Endothelial cell of umbilical vein (primary cell): ENCODE measurements at regions not wholly inside any gene's neighbourhood (a gene's known extent, or its start where the extent isn't known, plus 50 kb on each side); places are given as distances from the start of the nearest gene placed in this dataset.

Experiments used
- BruUV-seq: library from RNA; stranded (reverse); fragments of 400-500 nt; replicated peaks from 2 replicates; lab custom pipeline; 2021; lab: Mats Ljungman, UMichigan
- CTCF ChIA-PET: fragments of 300-600, 350-600 bp; sonication (Branson Sonifier 250); formaldehyde crosslinking; loops from one replicate; lab custom pipeline; 2021; ENCODE audit warnings: antibody characterized with exemption, inconsistent platforms; lab: Charles Lee
- POLR2A ChIA-PET: fragments of 300-600, 350-600 bp; sonication (Branson Sonifier 250); formaldehyde crosslinking; loops from one replicate; lab custom pipeline; 2021; ENCODE audit warnings: antibody characterized with exemption, inconsistent platforms; lab: Charles Lee
- DNase-seq: peaks from one replicate; pipeline ENCODE4 v3.0.0-alpha.2; 2011; ENCODE audit warnings: low read depth, low spot score
- FAIRE-seq: peaks from 2 replicates; lab custom pipeline; 2011; peaks lifted over from hg19 to GRCh38; lab: Jason Lieb, UNC
- H2AFZ ChIP-seq: 2 replicates; pipeline ENCODE4 v1.6.0; 2012; ENCODE audit warnings: low read depth, low read length, control low read depth, inconsistent platforms
- H3K27ac ChIP-seq: 2 replicates; pipeline ENCODE4 v1.5.1; 2011; ENCODE audit warnings: low read depth, mild to moderate bottlenecking, control low read depth, low read length, moderate library complexity; ENCODE audit not compliant: insufficient read depth
- H3K27me3 ChIP-seq, 2 experiments: 2 replicates each; pipeline versions ENCODE4 v1.6.0 to v1.6.1; 2011; ENCODE audit warnings: low read length in 2 of 2, mixed read lengths in 1 of 2; ENCODE audit not compliant: control insufficient read depth in 2 of 2, insufficient read depth in 2 of 2
- H3K36me3 ChIP-seq, 2 experiments: 2 replicates in 1 of 2; 3 replicates in 1 of 2; pipeline ENCODE4 v1.5.1; 2011; ENCODE audit warnings: low read length in 2 of 2, mild to moderate bottlenecking in 1 of 2, moderate library complexity in 1 of 2; ENCODE audit not compliant: control insufficient read depth in 2 of 2, insufficient read depth in 2 of 2; ENCODE audit errors: extremely low read depth in 1 of 2
- H3K4me1 ChIP-seq: 3 replicates; pipeline ENCODE4 v1.5.1; 2011; ENCODE audit warnings: mild to moderate bottlenecking, low read length; ENCODE audit not compliant: control insufficient read depth, insufficient read depth; ENCODE audit errors: extremely low read depth
- H3K4me2 ChIP-seq: 2 replicates; pipeline ENCODE4 v1.6.1; 2011; ENCODE audit warnings: low read length, control low read depth, mixed read lengths; ENCODE audit not compliant: insufficient read depth
- H3K4me3 ChIP-seq, 3 experiments: fragments of 200-600 bp in 1 of 3; sonication (generic), shearing (Covaris generic) in 1 of 3; replicated peaks in 1 of 3; 2 replicates each; pipeline ENCODE4 v1.5.1; 2011 to 2016; ENCODE audit warnings: control low read depth in 3 of 3, low read length in 3 of 3, mild to moderate bottlenecking in 2 of 3, inconsistent platforms in 1 of 3, low read depth in 1 of 3, moderate library complexity in 1 of 3; ENCODE audit not compliant: insufficient read depth in 1 of 3
- H3K79me2 ChIP-seq: 2 replicates; pipeline ENCODE4 v1.6.0; 2012; ENCODE audit warnings: low read length, inconsistent platforms; ENCODE audit not compliant: control insufficient read depth, insufficient read depth
- H3K9ac ChIP-seq: replicated peaks from 2 replicates; pipeline ENCODE3; 2011; ENCODE audit warnings: low read length, control low read depth; ENCODE audit not compliant: insufficient read depth; ENCODE audit errors: extremely low read depth
- H3K9me1 ChIP-seq: replicated peaks from 3 replicates; pipeline ENCODE4 v1.6.0; 2011; ENCODE audit warnings: mild to moderate bottlenecking, low read length; ENCODE audit not compliant: control insufficient read depth, insufficient read depth; ENCODE audit errors: extremely low read depth
- H3K9me3 ChIP-seq: replicated peaks from 2 replicates; pipeline ENCODE4 v1.5.1; 2012; ENCODE audit warnings: low read length, inconsistent platforms; ENCODE audit not compliant: control insufficient read depth, insufficient read depth
- H4K20me1 ChIP-seq: replicated peaks from 2 replicates; pipeline ENCODE3; 2011; ENCODE audit warnings: mild to moderate bottlenecking, low read length; ENCODE audit not compliant: control insufficient read depth, insufficient read depth; ENCODE audit errors: extremely low read depth
- CTCF ChIP-seq, 2 donors: IDR thresholded peaks; 1 replicate in 1 of 2; 2 replicates in 1 of 2; pipeline ENCODE4 v1.5.1; 2011; ENCODE audit warnings: low read length in 2 of 2, mild to moderate bottlenecking in 2 of 2, moderate library complexity in 2 of 2, control low read depth in 1 of 2, inconsistent platforms in 1 of 2, low read depth in 1 of 2; ENCODE audit not compliant: insufficient read depth in 1 of 2; ENCODE audit errors: extremely low read depth in 1 of 2
- EZH2 ChIP-seq: IDR thresholded peaks from 2 replicates; pipeline ENCODE4 v1.6.1; 2012; ENCODE audit warnings: borderline replicate concordance, low read depth, mild to moderate bottlenecking, moderate library complexity, low read length, inconsistent platforms; ENCODE audit not compliant: severe bottlenecking
- FOS ChIP-seq: IDR thresholded peaks from 2 replicates; pipeline ENCODE4 v1.6.1; 2011; ENCODE audit warnings: mild to moderate bottlenecking, low read length, moderate library complexity, borderline replicate concordance; ENCODE audit not compliant: insufficient read depth
- GATA2 ChIP-seq: IDR thresholded peaks from 2 replicates; pipeline ENCODE4 v1.7.0; 2011; ENCODE audit warnings: low read depth, mild to moderate bottlenecking, moderate library complexity, mixed read lengths, low read length; ENCODE audit not compliant: insufficient read length, insufficient read depth
- JUN ChIP-seq: IDR thresholded peaks from 2 replicates; pipeline ENCODE4 v1.6.1; 2011; ENCODE audit warnings: borderline replicate concordance, low read depth; ENCODE audit not compliant: insufficient read length, insufficient read depth
- MAX ChIP-seq: IDR thresholded peaks from 2 replicates; pipeline ENCODE4 v1.6.1; 2011; ENCODE audit not compliant: insufficient read depth, insufficient read length
- MYC ChIP-seq: IDR thresholded peaks from one replicate; pipeline ENCODE4 v1.6.1; 2011; ENCODE audit warnings: mild to moderate bottlenecking, low read depth, low read length
- POLR2A ChIP-seq: IDR thresholded peaks from 2 replicates; pipeline ENCODE4 v1.6.1; 2012; ENCODE audit warnings: low read depth, mild to moderate bottlenecking, control low read depth, low read length
- POLR2AphosphoS5 ChIP-seq: IDR thresholded peaks from 2 replicates; pipeline ENCODE4 v1.6.1; 2012; ENCODE audit warnings: low read depth, mild to moderate bottlenecking, control low read depth, low read length, moderate library complexity; ENCODE audit not compliant: insufficient read depth
- dilution Hi-C: fragments of 300-500 bp; cut with MboI; formaldehyde crosslinking; loops from one replicate; pipeline ENCODE4 v1.15.0; 2019; ENCODE audit warnings: low sequenced_read_pairs; ENCODE audit not compliant: extremely low pct_ligation_motif_present
- intact Hi-C: fragments of 100-400 bp; cut with micrococcal nuclease; formaldehyde crosslinking; loops from one replicate; pipeline ENCODE4 v1.10.0; 2022

GRCh38 chr2:160582490-160583145 is 89.0 kb upstream of the RBMS1 start:
- intact Hi-C loops: loop anchor here (10.0 kb wide), 1 partner anchor 332 kb away; no protein-coding TSS in a partner anchor
- FAIRE-seq: no peak
- TF ChIP-seq POLR2AphosphoS5 (no peak), EZH2 (no peak)
- no peak overlapping the region for H3K9ac ChIP-seq
- ChIA-PET POLR2A (no interaction called here), CTCF (interaction anchor here (0.7 to 1.0 kb wide), 4 partner anchors 31 to 388 kb away, joined by 3 to 4 read pairs (median 3); no protein-coding TSS in a partner anchor)
- no peaks in the 10 kb centered on the region for H3K79me2 ChIP-seq
- H3K27me3 ChIP-seq: no peaks in the 10 kb centered on the region
- H3K4me3 ChIP-seq: no peak overlapping the region
- H3K4me1 ChIP-seq: no peaks in the 10 kb centered on the region
- H2AFZ ChIP-seq: no peak overlapping the region
- no peak overlapping the region for H3K27ac ChIP-seq
- dilution Hi-C loops: no loop called here
- no TSS peak for BruUV-seq
- H3K4me2 ChIP-seq: no peak overlapping the region
- H3K36me3 ChIP-seq: no peaks in the 10 kb centered on the region
- no peaks in the 10 kb centered on the region for H4K20me1 ChIP-seq
- H3K9me1 ChIP-seq: no peaks in the 10 kb centered on the region
- H3K9me3 ChIP-seq: no peaks in the 10 kb centered on the region
- DNase-seq: no peak

- H2AFZ ChIP-seq: no peak overlapping the region
- FAIRE-seq (no peak), DNase-seq (peak; percentile 77)
- CTCF ChIA-PET: interaction anchor here (0.7 to 1.0 kb wide), 3 partner anchors 258 to 387 kb away, joined by 3 to 4 read pairs (median 3); no protein-coding TSS in a partner anchor
- dilution Hi-C loops (no loop called here), intact Hi-C loops (loop anchor here (10.0 kb wide), 1 partner anchor 332 kb away; no protein-coding TSS in a partner anchor)
- no peak overlapping the region for H3K4me2 ChIP-seq
- POLR2A ChIA-PET: no interaction called here
- no peaks in the 10 kb centered on the region for H4K20me1 ChIP-seq
- no peaks in the 10 kb centered on the region for H3K79me2 ChIP-seq
- no peaks in the 10 kb centered on the region for H3K4me1 ChIP-seq
- no peaks in the 10 kb centered on the region for H3K27me3 ChIP-seq
- H3K9me1 ChIP-seq: no peaks in the 10 kb centered on the region
- H3K9me3 ChIP-seq: no peaks in the 10 kb centered on the region
- no peak overlapping the region for H3K4me3 ChIP-seq
- TF ChIP-seq JUN (no peak), MAX (no peak), MYC (no peak), POLR2A (no peak), POLR2AphosphoS5 (no peak), CTCF (IDR thresholded peaks at IDR 0.05; ENCODE audit: extremely low read depth in 1 of 2, insufficient read depth in 1 of 2, low read depth in 1 of 2, low read length in 2 of 2) (no peak), EZH2 (no peak), GATA2 (no peak), FOS (no peak)
- no peak overlapping the region for H3K9ac ChIP-seq
- no TSS peak for BruUV-seq
- no peak overlapping the region for H3K27ac ChIP-seq
- H3K36me3 ChIP-seq: no peaks in the 10 kb centered on the region
Observed at GRCh38 chr2:160583146-160583535, 89.5 kb upstream of the RBMS1 start.
